Heart left ventricle (tissue), 13 donors: ENCODE measurements at regions not wholly inside any gene's neighbourhood (a gene's known extent, or its start where the extent isn't known, plus 50 kb on each side); places are given as distances from the start of the nearest gene placed in this dataset.

Experiments
- CTCF ChIP-seq, 12 donors: fragments of 200-600 bp; sonication (generic) in 4 of 12; IDR thresholded peaks; one replicate each; pipeline versions ENCODE4 v1.5.0 to v1.8.0; 2018 to 2022; ENCODE audit warnings: antibody characterized with exemption in 12 of 12, mild to moderate bottlenecking in 5 of 12
- POLR2A ChIP-seq, 2 donors: fragments of 450-650 bp; IDR thresholded peaks; one replicate each; pipeline ENCODE4 v1.6.1; 2017; ENCODE audit warnings: antibody characterized with exemption in 2 of 2, mild to moderate bottlenecking in 2 of 2, moderate library complexity in 2 of 2
- donor health status: ischemic (EF 13 %, LVEDD 7.1; RV severe dilation, severe dysfunction).
- donor health status: DM: no; HTN: yes; CAD: no.
- donor health status: DM: no; HTN: no; CAD: no.
- donor health status: ischemic (EF 25% LVEDD 6.9; RV normal size, moderate dysfunction).
- donor health status: ischemic (EF 25% LVEDD 5.7; RV mildly dilated, moderate dysfunction).
- donor health status: ischemic (EF 35%, LVEDD 5.7; RV mildly dilated, moderate dysfunction).
- donor health status: nonischemic (EF 11% LVEDD 7.7; RV severe dilation, severe dysfunction).
- donor health status: DM: yes; HTN: yes; CAD: no.
- donor health status: PGD.
- donor health status: ischemic (EF 29% LVEDD 5.4; RV normal size, mild dysfunction).
- donor health status: nonischemic (EF 23%, LVEDD 6.1; RV moderate dilation, normal function).

- no peak for TF ChIP-seq CTCF (IDR thresholded peaks at IDR 0.05)
- no peak for TF ChIP-seq POLR2A (IDR thresholded peaks at IDR 0.05)
These were observed 728.1 kb upstream of the DDX18 start for GRCh38 chr2:117086174-117086942.
